ENCODE measurements at regions not wholly inside any gene's neighbourhood (a gene's known extent, or its start where the extent isn't known, plus 50 kb on each side); places are given as distances from the start of the nearest gene placed in this dataset.

GRCh38 chr22:47859881-47860525, 1097.6 kb downstream of the TBC1D22A start:
- H3K27ac ChIP-seq: no peak overlapping the region
- no peak for DNase-seq
- TF ChIP-seq POLR2A (IDR thresholded peaks at IDR 0.05): no peak
- no peak for TF ChIP-seq POLR2AphosphoS5 (IDR thresholded peaks at IDR 0.05)
- TF ChIP-seq CTCF (IDR thresholded peaks at IDR 0.05 in 8 of 11, conservative IDR thresholded peaks at IDR 0.05 in 3 of 11): no peak
- no peaks in the 10 kb centered on the region for H3K4me1 ChIP-seq
- H3K36me3 ChIP-seq: no peaks in the 10 kb centered on the region
- H3K27me3 ChIP-seq (replicated peaks in 1 of 7): peaks cover 0 to 28% (median 0%) of the 10 kb centered on the region in 7 donors
- intact Hi-C loops (cut with DNase I; ENCODE audit: low total_unique reads): no loop called here
- H3K9me3 ChIP-seq: peaks cover 0 to 8% (median 3%) of the 10 kb centered on the region in 8 donors
- no peak overlapping the region for H3K4me3 ChIP-seq
- WGBS, 5 donors: 76 to 84% (median 80%) methylated on average over 7 of the region's 7 CpGs

GRCh38 chr22:47858773-47859306, 1096.4 kb downstream of the TBC1D22A start:
- TF ChIP-seq POLR2A (IDR thresholded peaks at IDR 0.05): no peak
- TF ChIP-seq POLR2AphosphoS5 (IDR thresholded peaks at IDR 0.05): no peak
- TF ChIP-seq CTCF (IDR thresholded peaks at IDR 0.05 in 8 of 11, conservative IDR thresholded peaks at IDR 0.05 in 3 of 11): no peak

GRCh38 chr22:47854680-47855079, 1092.2 kb downstream of the TBC1D22A start:
- no peak for DNase-seq
- intact Hi-C loops (cut with DNase I; ENCODE audit: low total_unique reads): no loop called here
- Histone ChIP-seq H3K9me3 (peaks cover 0 to 8% (median 3%) of the 10 kb centered on the region in 8 donors), H3K27ac (no peak overlapping the region), H3K4me3 (no peak overlapping the region), H3K36me3 (no peaks in the 10 kb centered on the region), H3K4me1 (no peaks in the 10 kb centered on the region), H3K27me3 (replicated peaks in 1 of 7) (peaks cover 0 to 10% (median 0%) of the 10 kb centered on the region in 7 donors)
- WGBS, 5 donors: 71 to 79% (median 73%) methylated on average over 4 of the region's 4 CpGs
- TF ChIP-seq POLR2A (IDR thresholded peaks at IDR 0.05) (no peak), CTCF (IDR thresholded peaks at IDR 0.05 in 8 of 11, conservative IDR thresholded peaks at IDR 0.05 in 3 of 11) (no peak), POLR2AphosphoS5 (IDR thresholded peaks at IDR 0.05) (no peak)

More at GRCh38 chr22:47858773-47859306, 1096.4 kb downstream of the TBC1D22A start:
- no peak for DNase-seq
- intact Hi-C loops (cut with DNase I; ENCODE audit: low total_unique reads): no loop called here
- no peaks in the 10 kb centered on the region for H3K4me1 ChIP-seq
- H3K4me3 ChIP-seq: no peak overlapping the region
- no peaks in the 10 kb centered on the region for H3K36me3 ChIP-seq
- H3K9me3 ChIP-seq: peaks cover 0 to 8% (median 3%) of the 10 kb centered on the region in 8 donors
- H3K27me3 ChIP-seq (replicated peaks in 1 of 7): peaks cover 0 to 27% (median 0%) of the 10 kb centered on the region in 7 donors
- H3K27ac ChIP-seq: no peak overlapping the region

GRCh38 chr22:47854251-47854650, 1091.8 kb downstream of the TBC1D22A start:
- no peak for DNase-seq
- Histone ChIP-seq H3K36me3 (no peaks in the 10 kb centered on the region), H3K4me3 (no peak overlapping the region), H3K27ac (no peak overlapping the region), H3K4me1 (no peaks in the 10 kb centered on the region), H3K27me3 (replicated peaks in 1 of 7) (peaks cover 0 to 12% (median 0%) of the 10 kb centered on the region in 7 donors), H3K9me3 (peaks cover 0 to 8% (median 3%) of the 10 kb centered on the region in 8 donors)
- intact Hi-C loops (cut with DNase I; ENCODE audit: low total_unique reads): no loop called here
- WGBS, 5 donors: 66 to 80% (median 75%) methylated on average over 5 of the region's 5 CpGs
- TF ChIP-seq CTCF (IDR thresholded peaks at IDR 0.05 in 8 of 11, conservative IDR thresholded peaks at IDR 0.05 in 3 of 11) (no peak), POLR2A (IDR thresholded peaks at IDR 0.05) (no peak), POLR2AphosphoS5 (IDR thresholded peaks at IDR 0.05) (no peak)

Data from spleen (tissue), 11 donors.